ENCODE measurements at regions not wholly inside any gene's neighbourhood (a gene's known extent, or its start where the extent isn't known, plus 50 kb on each side); places are given as distances from the start of the nearest gene placed in this dataset.

DNA sequence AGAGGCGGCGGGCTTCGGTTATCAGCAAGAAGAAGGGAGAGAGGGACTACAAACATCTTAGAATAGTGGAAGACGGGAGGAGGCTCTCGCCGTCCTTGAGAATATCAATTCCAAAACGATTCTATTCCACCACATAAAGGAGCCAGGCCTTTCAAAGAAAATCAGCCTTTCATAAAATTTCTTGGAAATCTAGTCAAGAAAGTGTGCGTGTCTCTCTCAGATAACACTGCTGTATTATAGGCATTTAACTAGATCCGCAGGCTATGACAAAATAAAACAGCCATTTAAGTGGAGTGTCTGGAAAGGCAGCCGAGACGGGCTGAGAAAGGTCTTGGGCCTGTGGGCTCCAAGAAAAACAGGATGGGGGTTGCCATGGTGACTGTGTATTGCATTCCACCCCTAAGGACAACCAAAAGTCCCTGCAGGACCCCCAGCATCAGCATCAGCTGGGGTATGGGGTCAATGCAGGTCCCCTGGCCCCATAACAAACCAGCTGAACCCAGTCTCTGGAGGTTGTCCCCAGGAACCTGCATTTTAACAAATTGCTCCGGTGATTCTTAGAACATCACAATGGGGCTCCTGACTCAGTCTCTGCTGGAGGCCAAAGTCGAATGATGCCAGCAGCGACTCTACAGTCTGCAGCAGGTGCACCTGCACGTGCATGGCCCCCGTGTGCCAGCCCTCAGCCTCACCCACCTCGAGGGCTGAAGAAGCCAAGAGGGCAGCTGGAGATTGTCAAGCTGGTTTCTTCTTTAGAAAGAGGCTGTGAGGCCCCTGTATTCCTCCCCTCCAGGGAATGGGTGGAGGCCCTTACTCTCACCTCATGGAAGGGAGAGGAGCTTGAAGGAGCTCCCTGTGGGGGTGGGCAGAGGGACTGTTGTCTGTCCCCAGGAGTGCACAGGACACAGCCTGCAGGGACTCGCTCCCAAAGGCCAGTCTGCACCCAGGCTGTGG, 287.4 kb downstream of the NPHP4 start:
- no peaks in the 10 kb centered on the region for H3K27me3 ChIP-seq (ENCODE audit: control insufficient read depth, insufficient read depth, low read length)
- no peaks in the 10 kb centered on the region for H3K9me3 ChIP-seq (ENCODE audit: control insufficient read depth, low read depth, low read length)
- H3K4me3 ChIP-seq (ENCODE audit: low read length): no peak overlapping the region
- peaks cover 5% of the 10 kb centered on the region for H3K4me1 ChIP-seq (ENCODE audit: control insufficient read depth, low read depth, low read length)
- no peak overlapping the region for H3K9ac ChIP-seq (ENCODE audit: low read length)
- H3K27ac ChIP-seq (ENCODE audit: low read length): no peak overlapping the region
- H3K36me3 ChIP-seq (ENCODE audit: control insufficient read depth, low read depth, low read length): no peaks in the 10 kb centered on the region

- Histone ChIP-seq H3K9ac (ENCODE audit: low read length) (no peak overlapping the region), H3K4me1 (ENCODE audit: control insufficient read depth, low read depth, low read length) (peaks cover 5% of the 10 kb centered on the region), H3K9me3 (ENCODE audit: control insufficient read depth, low read depth, low read length) (no peaks in the 10 kb centered on the region), H3K36me3 (ENCODE audit: control insufficient read depth, low read depth, low read length) (no peaks in the 10 kb centered on the region), H3K27ac (ENCODE audit: low read length) (no peak overlapping the region), H3K4me3 (ENCODE audit: low read length) (no peak overlapping the region), H3K27me3 (ENCODE audit: control insufficient read depth, insufficient read depth, low read length) (no peaks in the 10 kb centered on the region)
Measured at GRCh38 chr1:5701642-5702041, 290.6 kb downstream of the NPHP4 start.

- Histone ChIP-seq H3K9me3 (ENCODE audit: control insufficient read depth, low read depth, low read length) (no peaks in the 10 kb centered on the region), H3K27ac (ENCODE audit: low read length) (no peak overlapping the region), H3K36me3 (ENCODE audit: control insufficient read depth, low read depth, low read length) (no peaks in the 10 kb centered on the region), H3K27me3 (ENCODE audit: control insufficient read depth, insufficient read depth, low read length) (no peaks in the 10 kb centered on the region), H3K4me1 (ENCODE audit: control insufficient read depth, low read depth, low read length) (peaks cover 3% of the 10 kb centered on the region), H3K4me3 (ENCODE audit: low read length) (no peak overlapping the region), H3K9ac (ENCODE audit: low read length) (no peak overlapping the region)
Measured at GRCh38 chr1:5693568-5693967, 298.7 kb downstream of the NPHP4 start.

GRCh38 chr1:5692664-5693063, 299.6 kb downstream of the NPHP4 start:
- H3K9me3 ChIP-seq (ENCODE audit: control insufficient read depth, low read depth, low read length): no peaks in the 10 kb centered on the region
- no peak overlapping the region for H3K4me3 ChIP-seq (ENCODE audit: low read length)
- H3K36me3 ChIP-seq (ENCODE audit: control insufficient read depth, low read depth, low read length): no peaks in the 10 kb centered on the region
- H3K27ac ChIP-seq (ENCODE audit: low read length): no peak overlapping the region
- peaks cover 3% of the 10 kb centered on the region for H3K4me1 ChIP-seq (ENCODE audit: control insufficient read depth, low read depth, low read length)
- no peak overlapping the region for H3K9ac ChIP-seq (ENCODE audit: low read length)
- no peaks in the 10 kb centered on the region for H3K27me3 ChIP-seq (ENCODE audit: control insufficient read depth, insufficient read depth, low read length)

DNA sequence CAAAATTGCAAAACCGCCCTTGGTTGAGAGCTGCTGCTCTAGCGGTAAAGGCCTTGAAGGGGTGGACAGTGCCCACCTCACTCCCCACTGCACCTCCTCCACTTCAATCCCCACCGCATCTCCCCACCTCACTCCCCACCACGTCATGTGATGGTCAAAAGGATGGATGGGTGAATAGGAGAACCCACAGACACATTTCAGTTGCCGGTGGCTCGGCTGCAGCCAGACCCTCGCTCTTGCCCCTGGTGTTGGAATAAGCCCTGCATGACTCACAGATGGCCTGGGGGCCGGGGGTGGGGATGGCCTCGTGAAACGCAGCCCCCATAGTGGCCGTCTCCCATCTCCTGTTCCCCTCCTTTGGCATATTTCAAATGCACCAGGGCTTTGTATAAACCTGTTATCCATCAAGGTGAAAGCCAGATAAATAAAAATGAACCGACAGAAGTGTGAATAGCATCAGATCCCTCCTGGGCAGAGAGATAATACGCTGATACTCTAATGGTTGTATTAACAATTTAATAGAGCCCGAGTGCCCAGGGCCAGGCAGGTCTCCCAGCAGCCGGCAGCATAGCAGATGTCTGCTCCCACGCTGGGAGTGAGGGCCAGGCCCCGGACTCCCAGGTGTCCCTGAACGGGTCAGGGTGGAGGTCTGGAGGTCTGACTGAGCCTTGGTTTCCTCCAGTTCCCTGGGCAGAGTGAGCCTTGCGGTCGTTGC, 300.3 kb downstream of the NPHP4 start:
- Histone ChIP-seq H3K27me3 (ENCODE audit: control insufficient read depth, insufficient read depth, low read length) (no peaks in the 10 kb centered on the region), H3K4me3 (ENCODE audit: low read length) (no peak overlapping the region), H3K9ac (ENCODE audit: low read length) (no peak overlapping the region)

GRCh38 chr1:5690898-5691297, 301.3 kb downstream of the NPHP4 start:
- H3K36me3 ChIP-seq (ENCODE audit: control insufficient read depth, low read depth, low read length): no peaks in the 10 kb centered on the region
- H3K9me3 ChIP-seq (ENCODE audit: control insufficient read depth, low read depth, low read length): no peaks in the 10 kb centered on the region
- no peak overlapping the region for H3K27ac ChIP-seq (ENCODE audit: low read length)
- no peak overlapping the region for H3K9ac ChIP-seq (ENCODE audit: low read length)
- H3K27me3 ChIP-seq (ENCODE audit: control insufficient read depth, insufficient read depth, low read length): no peaks in the 10 kb centered on the region
- H3K4me1 ChIP-seq (ENCODE audit: control insufficient read depth, low read depth, low read length): peaks cover 3% of the 10 kb centered on the region
- no peak overlapping the region for H3K4me3 ChIP-seq (ENCODE audit: low read length)

More for the DNA sequence above, 300.3 kb downstream of the NPHP4 start:
- peaks cover 3% of the 10 kb centered on the region for H3K4me1 ChIP-seq (ENCODE audit: control insufficient read depth, low read depth, low read length)
- H3K36me3 ChIP-seq (ENCODE audit: control insufficient read depth, low read depth, low read length): no peaks in the 10 kb centered on the region
- H3K9me3 ChIP-seq (ENCODE audit: control insufficient read depth, low read depth, low read length): no peaks in the 10 kb centered on the region
- no peak overlapping the region for H3K27ac ChIP-seq (ENCODE audit: low read length)

- no peaks in the 10 kb centered on the region for H3K9me3 ChIP-seq (ENCODE audit: control insufficient read depth, low read depth, low read length)
- H3K9ac ChIP-seq (ENCODE audit: low read length): no peak overlapping the region
- H3K27ac ChIP-seq (ENCODE audit: low read length): no peak overlapping the region
- peaks cover 3% of the 10 kb centered on the region for H3K4me1 ChIP-seq (ENCODE audit: control insufficient read depth, low read depth, low read length)
- H3K4me3 ChIP-seq (ENCODE audit: low read length): no peak overlapping the region
- no peaks in the 10 kb centered on the region for H3K36me3 ChIP-seq (ENCODE audit: control insufficient read depth, low read depth, low read length)
- H3K27me3 ChIP-seq (ENCODE audit: control insufficient read depth, insufficient read depth, low read length): no peaks in the 10 kb centered on the region
Measured at GRCh38 chr1:5690291-5690690, 301.9 kb downstream of the NPHP4 start.

DNA sequence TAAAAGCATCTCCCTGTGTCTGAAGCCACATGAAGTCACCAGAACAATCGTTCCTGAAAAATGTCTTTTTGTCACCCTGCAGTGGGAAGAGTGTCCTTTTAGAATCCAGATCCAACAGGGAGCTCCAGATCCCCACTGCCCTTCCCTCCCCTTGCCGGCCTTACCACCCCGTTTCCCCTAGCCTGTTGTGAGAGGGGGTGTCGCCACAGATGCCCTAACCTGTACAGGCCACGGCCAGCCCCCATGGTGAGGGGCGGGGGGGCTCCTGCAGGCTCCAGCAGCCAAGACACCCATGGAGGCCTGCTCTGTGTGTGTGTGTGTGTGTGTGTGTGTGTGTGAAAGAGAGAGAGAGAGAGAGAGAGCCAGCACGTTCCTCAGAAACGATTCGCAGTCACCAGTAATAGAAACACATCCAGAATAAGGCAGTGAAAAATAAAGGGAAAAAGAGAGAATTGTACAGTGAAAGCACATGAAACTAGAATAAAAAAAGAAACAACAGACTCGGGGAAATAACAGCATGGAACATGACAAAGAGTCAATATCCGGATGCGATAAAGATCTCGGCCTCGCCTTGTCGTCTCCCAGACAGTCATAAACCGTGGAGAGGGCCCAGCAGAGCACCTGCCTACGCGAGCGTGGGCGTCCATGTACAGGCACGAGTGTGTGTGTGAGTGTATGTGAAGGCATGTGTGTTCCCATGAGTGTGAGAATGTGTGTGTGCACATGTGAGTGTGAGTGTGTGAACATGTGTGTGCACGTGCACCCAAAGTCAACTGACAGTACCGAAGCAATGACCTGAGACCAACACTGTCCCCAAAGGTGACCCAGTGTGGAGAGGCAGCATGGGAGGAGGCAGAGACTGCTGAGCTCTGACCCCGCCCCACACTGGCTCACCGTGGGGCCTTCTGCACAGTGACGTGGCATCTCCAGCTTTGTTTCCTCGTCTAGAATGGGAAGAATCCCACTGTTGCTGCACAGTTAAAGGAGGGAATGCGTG, 303.8 kb downstream of the NPHP4 start:
- no peak overlapping the region for H3K4me3 ChIP-seq (ENCODE audit: low read length)
- H3K9ac ChIP-seq (ENCODE audit: low read length): no peak overlapping the region
- peaks cover 3% of the 10 kb centered on the region for H3K4me1 ChIP-seq (ENCODE audit: control insufficient read depth, low read depth, low read length)
- no peak overlapping the region for H3K27ac ChIP-seq (ENCODE audit: low read length)
- no peaks in the 10 kb centered on the region for H3K27me3 ChIP-seq (ENCODE audit: control insufficient read depth, insufficient read depth, low read length)
- no peaks in the 10 kb centered on the region for H3K36me3 ChIP-seq (ENCODE audit: control insufficient read depth, low read depth, low read length)
- no peaks in the 10 kb centered on the region for H3K9me3 ChIP-seq (ENCODE audit: control insufficient read depth, low read depth, low read length)

DNA sequence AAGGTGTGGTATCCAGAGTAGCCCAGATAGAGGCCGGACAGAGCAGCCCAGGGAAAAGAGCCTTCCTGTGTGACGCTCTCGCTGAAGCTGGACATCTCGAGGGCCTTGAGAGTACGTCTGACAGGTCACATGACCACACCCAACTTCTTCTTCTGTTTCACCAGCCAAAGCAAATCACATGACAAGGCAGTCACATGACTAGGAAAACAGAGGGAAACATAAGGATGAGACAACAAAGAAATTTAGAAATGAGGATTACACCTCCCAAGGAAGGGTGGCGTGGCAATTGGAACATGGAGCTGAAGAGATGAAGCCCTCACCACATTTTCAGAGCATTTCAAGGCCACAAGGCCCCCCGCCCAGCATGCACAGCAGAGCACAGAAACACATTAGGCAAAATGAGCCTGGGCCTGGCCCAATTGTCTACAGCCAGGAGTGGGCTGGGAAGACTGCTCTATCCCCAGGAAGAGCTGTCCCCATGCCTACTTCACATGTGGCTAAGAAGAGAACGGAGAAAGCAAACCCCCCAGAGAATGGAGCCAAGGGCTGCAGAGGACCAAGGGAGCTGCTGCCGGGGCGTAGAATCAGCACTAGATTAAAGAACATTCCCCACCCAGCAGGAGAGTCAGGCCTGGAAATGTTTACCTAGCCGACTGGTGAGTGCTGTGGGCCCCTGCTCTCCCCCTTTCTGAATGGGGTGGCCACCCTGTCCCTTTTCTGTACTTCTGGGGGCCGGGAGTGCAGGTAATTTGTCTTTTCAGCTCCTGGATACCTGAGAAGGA, 305.1 kb downstream of the NPHP4 start:
- Histone ChIP-seq H3K4me1 (ENCODE audit: control insufficient read depth, low read depth, low read length) (peaks cover 3% of the 10 kb centered on the region), H3K27ac (ENCODE audit: low read length) (no peak overlapping the region), H3K9me3 (ENCODE audit: control insufficient read depth, low read depth, low read length) (no peaks in the 10 kb centered on the region), H3K27me3 (ENCODE audit: control insufficient read depth, insufficient read depth, low read length) (no peaks in the 10 kb centered on the region), H3K4me3 (ENCODE audit: low read length) (no peak overlapping the region), H3K36me3 (ENCODE audit: control insufficient read depth, low read depth, low read length) (no peaks in the 10 kb centered on the region), H3K9ac (ENCODE audit: low read length) (no peak overlapping the region)

GRCh38 chr1:5686195-5686594, 306.0 kb downstream of the NPHP4 start:
- no peak overlapping the region for H3K9ac ChIP-seq (ENCODE audit: low read length)
- H3K36me3 ChIP-seq (ENCODE audit: control insufficient read depth, low read depth, low read length): no peaks in the 10 kb centered on the region
- no peak overlapping the region for H3K27ac ChIP-seq (ENCODE audit: low read length)
- no peaks in the 10 kb centered on the region for H3K9me3 ChIP-seq (ENCODE audit: control insufficient read depth, low read depth, low read length)
- H3K27me3 ChIP-seq (ENCODE audit: control insufficient read depth, insufficient read depth, low read length): no peaks in the 10 kb centered on the region
- no peak overlapping the region for H3K4me3 ChIP-seq (ENCODE audit: low read length)
- H3K4me1 ChIP-seq (ENCODE audit: control insufficient read depth, low read depth, low read length): no peaks in the 10 kb centered on the region
